Endometrial microvascular endothelial cells (primary cell): ENCODE measurements at regions not wholly inside any gene's neighbourhood (a gene's known extent, or its start where the extent isn't known, plus 50 kb on each side); places are given as distances from the start of the nearest gene placed in this dataset.
"Not testable (repeated sequence)": the region's sequence is repeated elsewhere in the genome, so short reads cannot be mapped to it uniquely, and the experiment has no call there.

Experiments used
- in situ Hi-C: cut with HindIII; loops from 2 replicates; pipeline ENCODE4 v1.10.0; 2017; ENCODE audit warnings: low sequenced_read_pairs, low pct_unique_long_range_greater_than_20kb; ENCODE audit errors: inconsistent ontology term

DNA sequence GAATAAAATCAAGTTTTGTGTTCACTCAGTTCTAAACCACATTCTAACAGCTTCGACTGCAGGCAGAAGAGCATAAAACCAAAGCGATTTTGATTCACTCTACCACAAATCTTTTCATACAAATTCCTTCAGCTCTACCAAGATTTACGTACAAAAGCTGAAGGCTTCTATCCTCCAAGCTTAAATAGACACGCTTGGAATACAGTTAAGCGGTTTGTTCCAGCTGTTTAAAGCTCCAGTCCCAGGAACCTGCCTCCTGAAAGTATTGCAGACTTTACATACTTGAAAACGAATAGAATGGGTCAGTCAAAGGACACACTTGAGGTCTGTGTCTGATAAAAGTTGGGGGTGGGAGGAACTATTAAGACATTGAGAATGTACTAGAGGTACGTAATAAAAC, 102.9 kb downstream of the MPP7 start:
- in situ Hi-C loops, result no loop called here

DNA sequence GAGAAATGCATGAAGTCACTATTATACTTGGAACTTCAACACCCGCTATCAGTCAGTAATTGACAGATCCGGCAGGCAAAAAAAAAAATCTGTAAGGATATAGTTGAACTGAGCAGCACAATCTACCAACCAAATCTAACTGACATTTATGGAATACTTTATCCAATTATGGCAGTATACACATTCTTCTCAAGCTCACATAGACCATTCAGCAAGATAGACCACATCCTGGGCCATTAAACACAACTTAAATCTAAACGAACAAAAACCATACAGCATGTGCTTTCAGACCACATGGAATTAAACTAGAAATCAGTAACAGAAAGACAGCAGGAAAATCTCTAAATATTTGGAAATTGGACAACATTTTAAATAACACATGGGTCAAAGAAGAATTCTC, 112.7 kb downstream of the MPP7 start:
- in situ Hi-C loops, result no loop called here

DNA sequence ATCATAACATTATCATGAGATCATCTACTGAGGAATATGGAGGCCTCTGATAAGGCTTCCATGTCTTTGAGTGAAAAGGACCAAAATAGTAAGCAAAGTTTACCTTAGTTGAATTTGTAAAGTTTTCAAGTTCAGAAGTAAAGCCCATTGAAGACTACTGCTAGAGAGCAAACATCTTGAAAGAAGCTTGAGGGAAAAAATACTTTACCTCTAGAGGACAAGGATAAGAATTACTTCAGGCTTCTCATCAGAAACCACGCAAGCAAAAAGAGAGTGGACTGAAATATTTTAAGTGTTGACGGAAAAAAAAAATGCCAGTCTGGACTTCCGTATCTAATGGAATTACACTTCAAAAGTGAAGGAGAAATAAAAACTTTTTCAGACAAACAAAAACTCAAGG, 114.3 kb downstream of the MPP7 start:
- in situ Hi-C loops, result no loop called here

DNA sequence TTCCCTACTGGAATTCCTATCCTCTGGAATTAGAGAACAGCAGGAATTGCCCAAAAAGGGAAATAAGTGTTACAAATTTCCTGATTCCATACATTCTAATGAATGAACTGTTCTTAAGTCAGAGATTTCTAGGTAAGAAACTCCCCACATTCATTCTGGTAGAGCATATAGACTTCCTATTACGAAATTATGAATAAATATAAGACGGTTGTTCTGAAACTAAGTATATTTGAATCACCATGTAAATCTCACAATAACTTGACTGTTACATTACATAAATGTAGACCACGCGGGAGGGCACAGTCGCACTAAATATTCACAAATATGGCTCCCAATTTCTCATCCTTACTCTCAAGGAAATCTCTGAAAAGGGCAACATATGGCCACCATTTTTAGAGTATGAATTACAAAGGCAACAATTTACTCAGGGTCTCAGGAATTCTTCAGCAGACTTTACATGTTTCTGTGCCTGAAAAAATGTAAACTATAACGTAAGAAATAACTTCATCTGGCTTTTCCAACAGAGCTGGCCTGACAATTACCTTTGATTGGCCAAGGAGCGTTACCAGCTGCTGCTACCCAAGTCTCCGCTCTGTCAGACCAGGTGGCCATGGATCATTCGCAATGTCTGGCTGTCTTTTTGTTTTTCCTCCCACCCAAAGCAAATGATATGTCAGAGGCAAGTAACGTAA, 115.8 kb downstream of the MPP7 start:
- in situ Hi-C loops, result no loop called here

DNA sequence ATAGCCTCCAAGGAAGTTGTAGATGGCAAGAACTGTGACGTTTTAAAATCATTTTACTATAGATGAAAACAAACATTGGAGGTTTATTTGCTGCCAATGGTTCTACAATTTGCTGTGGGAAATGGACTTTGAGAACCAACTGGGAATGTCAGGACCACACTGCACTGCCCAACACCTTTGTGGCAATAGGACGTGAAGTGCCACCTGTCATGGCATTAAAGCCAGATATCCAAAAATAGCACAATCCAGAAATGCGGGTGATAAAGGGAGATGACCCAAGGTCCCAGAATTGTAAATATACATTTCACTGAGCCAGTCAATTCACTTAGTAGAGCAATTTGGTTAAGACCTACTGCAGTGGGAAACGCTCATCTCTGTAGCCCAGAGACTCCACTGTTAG, 116.4 kb downstream of the MPP7 start:
- in situ Hi-C loops, result no loop called here

DNA sequence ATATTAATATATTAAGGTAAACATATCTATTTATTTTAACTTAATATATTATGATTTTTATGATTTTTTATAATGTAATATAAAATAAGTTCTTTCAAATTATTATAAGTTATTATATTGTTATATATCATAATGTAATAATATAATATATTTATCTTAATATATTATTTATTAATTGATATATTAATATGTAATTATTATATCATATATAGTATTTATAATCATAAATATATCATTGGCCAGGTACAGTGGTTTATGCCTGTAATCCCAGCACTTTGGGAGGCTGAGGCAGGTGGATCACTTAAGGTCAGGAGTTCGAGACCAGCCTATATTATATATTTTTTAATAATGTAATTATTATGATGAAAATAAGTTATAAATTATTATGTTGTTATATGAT, 118.1 kb downstream of the MPP7 start:
- in situ Hi-C loops, result no loop called here

DNA sequence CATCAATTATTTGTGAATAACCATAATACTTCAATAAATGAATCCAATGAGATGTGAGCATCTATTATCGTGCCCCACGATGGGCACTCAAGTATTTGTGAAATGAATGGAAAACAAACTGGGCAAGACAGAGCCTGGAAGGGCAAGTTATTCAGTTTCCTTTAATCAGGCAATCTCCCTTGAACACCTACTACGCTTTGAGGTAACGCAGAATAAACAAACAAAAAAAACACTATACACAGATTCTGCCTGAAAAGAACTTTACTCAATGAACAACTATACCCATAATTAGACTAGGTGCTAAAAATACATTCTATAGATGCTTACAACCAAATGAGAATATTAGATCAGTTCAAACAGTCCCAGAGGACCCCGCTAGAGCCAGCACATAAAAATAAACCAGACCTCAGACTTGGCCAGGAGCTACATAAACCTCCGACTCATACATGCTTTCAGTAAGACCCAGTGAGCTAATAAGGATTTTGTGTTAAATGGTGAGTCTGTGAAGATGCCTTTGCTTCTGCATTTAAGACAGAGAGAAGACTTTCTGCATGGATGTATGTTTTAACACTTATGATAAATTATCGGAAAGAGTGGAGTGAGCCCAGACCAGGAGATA, 121.3 kb downstream of the MPP7 start:
- in situ Hi-C loops, result no loop called here

DNA sequence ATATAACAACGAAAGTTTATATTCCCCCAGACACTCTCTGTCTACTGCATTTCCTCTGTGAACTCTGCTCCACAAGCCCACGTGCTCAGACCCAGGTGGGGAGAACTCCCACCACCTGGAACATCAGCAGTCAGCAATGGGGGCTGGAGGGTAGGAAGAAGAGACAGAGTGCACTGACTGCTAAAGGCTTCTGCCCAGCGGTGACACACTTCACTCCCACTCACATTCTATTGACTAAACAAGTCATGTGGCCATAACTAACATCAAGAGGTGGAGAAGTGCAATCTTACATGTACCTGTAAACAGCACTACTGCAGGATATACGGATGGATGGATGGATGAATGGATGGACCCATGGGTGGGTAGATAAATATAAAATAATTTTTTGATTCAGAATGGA, 122.2 kb downstream of the MPP7 start:
- in situ Hi-C loops, result no loop called here

DNA sequence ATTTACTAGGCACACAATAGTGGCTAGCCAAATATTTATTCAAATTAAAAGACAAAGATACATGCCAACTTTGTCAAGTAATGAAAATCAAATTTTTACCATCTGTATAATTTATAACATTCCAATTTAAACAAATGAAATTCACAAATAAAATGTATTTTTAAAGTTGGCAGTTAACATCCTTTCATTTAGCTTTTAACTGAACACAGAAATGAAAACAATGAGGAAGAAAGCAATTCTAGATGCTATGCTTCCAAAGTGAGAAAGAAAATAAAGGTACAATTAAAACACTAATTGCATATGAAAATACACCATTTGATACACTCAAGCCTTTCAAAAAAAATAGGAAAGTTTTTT, 123.1 kb downstream of the MPP7 start:
- in situ Hi-C loops, result no loop called here

DNA sequence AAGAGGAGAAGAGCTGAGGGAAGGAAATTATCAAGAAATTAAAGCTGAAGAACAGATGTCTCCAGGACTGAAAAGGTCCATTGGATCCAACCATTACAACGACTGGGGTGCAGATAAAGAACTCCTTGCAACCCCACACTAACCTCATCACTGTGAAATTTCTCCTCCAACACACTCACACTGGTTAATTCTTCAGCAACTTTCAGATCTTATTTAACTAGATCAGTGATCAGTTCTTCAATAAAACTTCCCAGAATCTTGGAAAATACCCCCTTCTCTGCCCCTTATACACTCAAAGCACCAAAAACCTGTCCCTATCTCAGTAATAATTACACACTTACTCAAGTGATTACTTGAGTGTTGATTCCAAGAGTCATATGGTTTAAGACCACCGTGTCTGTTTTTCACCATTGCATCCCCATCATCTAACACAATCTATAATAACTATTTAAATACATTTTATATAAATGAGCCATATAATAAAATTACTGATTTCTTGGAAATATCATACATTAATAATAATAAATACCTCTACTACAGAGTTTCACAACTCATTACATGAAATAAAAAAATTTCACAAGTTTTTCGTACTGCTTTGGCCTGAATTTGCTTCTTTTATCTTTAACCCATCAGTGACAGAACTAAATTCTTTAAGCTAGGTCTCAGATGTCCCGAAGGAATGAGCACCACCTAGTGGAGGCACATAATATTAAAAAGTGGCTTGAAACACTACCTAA, 123.7 kb downstream of the MPP7 start:
- in situ Hi-C loops, result no loop called here

DNA sequence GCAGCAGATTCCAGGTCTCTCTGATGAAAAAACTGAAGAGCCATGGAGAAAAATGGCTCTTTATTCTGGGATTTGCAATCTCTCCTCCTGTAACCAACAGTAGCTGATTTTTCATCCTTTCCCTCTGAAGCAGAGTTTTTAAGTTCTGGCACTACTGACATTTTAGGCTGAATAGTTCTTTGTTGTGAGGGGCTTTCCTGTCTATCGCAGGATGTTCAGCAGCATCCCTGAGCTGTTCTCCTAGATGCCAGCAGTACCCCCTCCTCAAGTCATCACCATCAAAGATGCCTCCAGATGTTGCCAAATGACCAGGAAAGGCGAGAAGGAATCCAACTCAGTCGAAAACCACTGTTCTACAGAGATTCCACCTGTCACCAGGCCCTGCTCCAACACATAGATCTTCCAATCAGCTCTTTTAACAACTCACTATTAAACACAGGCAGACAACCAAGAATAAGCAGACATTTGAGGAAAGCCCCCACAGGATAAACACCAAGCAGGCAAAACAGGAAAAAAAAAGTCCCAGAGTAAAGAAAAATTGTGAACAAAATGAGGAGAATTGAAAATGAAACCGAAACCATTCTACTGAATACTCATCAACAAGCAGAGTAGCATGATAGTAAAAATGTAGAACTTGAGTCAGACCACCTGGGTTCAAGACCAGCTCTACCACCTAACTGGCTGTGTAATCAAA, 124.8 kb downstream of the MPP7 start:
- in situ Hi-C loops, result no loop called here

DNA sequence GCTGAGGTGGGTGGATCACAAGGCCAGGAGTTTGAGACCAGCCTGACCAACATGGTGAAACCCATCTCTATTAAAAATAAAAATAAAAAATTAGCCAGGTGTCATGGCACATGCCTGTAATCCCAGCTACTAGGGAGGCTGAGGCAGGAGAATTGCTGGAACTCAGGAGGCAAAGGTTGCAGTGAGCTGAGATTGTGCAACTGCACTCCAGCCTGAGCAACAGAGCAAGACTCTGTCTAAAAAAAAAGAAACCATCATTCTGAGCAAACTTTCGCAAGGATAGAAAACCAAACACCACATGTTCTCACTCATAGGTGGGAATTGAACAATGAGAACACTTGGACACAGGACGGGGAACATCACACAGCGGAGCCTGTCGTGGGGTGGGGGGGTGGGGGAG, 126.4 kb downstream of the MPP7 start:
- in situ Hi-C loops, result not testable (repeated sequence)

DNA sequence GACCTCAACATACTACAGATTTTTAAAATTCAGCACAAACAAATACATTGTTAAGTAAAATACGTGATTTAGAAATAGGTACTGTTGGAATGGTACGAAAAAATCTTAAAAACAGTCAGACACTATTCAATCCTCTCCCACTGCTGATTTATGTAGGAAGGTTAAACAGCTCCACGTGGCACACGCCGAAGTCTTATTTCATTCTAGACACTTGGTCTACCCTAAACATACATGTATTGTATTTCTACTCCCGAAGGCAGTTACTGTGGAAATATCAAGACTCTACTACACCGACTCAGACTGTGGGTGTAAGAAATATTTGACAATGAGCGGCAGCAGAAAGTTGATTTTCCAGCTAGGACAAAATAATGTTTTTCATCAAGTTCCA, 130.6 kb downstream of the MPP7 start:
- in situ Hi-C loops, result no loop called here

DNA sequence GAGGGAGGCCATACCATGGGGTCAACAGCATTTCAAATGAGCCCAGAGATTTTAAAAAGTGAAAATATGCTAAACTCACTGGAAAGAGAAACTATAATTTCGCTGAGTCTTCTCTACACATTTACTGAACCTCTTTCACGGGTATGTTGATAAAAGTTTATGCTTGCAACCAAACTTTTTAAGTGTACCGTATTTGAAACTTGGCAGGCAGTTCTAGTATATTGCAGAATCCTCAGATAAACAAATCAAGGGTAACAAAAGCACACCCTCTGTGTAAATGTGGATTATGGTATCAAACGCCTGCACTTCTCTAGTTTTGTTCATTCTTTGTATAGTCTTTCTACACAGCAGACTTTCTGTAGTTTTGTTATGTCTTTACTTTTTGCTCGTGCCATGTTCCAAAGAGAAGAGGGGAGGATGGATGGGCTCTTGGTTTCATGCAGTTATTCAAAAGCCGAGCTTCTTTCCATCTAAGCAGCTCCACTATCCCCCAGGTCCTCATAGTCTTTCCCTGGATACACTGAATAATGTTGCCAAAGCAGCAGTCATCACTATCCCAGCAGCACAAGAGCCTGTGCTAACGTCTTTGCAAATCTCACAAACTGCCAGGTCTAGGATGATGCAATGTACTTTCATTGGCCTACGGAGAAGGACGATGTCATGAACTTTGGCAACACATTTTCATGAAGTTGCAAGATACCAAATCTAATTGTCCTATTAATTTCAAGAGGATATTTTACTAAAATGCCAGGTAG, 131.2 kb downstream of the MPP7 start:
- in situ Hi-C loops, result no loop called here

DNA sequence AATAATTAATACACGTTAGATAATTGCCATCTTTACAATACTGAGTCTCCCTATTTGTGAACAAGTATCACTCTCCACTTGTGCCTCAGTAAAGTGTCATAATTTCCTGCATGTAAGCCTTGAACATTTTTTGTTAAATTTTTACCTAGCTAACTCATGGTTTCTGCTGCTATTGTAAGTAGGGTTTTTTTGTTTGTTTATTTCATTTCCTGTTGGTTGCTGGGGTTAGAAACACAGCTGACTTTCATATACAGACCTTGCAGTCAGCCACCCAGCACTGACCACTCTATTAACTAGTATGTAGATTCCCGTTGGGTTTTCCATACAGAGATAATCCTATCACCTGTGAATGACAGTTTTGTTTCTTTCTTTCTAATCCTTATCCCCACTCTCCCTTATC, 133.3 kb downstream of the MPP7 start:
- in situ Hi-C loops, result no loop called here

DNA sequence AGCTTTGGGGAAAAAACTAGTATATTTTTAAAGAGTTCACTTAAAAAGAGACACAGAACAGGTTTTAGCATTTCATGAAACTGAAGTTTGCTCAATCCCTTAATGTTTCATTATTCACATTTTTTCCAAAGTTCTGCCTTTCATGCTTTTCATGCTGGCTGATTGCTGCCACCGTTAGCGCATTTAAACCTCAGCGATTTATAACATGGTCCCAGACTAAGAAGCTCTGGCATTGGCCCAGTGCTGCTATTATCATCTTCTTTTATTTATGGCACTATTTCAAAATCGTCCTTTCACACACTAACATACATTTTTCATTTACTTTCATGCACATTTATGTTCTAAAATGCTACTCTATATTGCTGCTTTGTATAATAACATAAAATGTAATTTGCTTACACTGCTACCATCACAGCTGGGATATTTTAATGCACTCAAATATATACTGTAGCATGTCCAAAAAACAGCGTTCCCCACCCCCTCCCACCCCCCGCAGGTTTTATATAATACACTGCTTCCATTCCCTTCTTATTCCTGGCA, 141.9 kb downstream of the MPP7 start:
- in situ Hi-C loops, result no loop called here

DNA sequence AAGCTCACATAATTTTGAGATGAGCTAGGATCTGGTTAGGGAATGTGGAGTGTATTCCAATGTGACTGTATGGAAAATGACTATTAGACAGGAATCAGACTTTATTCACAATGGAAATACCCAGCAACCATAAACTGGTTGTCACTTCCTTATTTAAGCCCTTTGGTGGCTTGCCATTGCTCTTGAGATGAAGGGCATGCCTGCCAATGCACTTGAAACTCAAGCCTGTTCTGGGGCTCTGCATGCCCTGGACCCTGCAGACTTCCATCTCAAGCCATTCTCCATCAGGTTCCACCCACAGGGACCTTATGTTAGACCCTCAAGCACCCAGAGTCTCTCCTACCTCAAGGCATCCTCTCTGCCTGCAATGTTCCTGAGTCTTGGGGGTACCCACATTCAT, 145.5 kb downstream of the MPP7 start:
- in situ Hi-C loops, result no loop called here

DNA sequence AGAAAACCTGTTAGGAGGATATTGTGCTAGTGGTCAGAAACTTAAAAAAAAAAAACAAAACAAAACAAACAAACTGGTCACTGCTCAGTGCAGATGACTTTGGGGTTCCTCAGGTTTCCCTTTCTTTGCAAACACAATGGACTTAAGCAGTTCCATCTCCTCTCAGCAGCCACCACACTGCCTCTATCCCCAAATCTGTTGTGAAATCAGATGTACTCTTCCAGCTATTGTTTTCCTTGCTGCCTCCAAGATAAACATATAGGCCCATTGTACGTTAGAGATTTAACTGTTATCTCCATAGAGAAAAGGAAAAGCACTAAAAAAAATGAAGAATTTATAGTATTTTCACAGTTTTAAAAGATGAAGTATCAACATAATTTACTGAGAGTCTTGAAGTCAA, 147.1 kb downstream of the MPP7 start:
- in situ Hi-C loops, result no loop called here

DNA sequence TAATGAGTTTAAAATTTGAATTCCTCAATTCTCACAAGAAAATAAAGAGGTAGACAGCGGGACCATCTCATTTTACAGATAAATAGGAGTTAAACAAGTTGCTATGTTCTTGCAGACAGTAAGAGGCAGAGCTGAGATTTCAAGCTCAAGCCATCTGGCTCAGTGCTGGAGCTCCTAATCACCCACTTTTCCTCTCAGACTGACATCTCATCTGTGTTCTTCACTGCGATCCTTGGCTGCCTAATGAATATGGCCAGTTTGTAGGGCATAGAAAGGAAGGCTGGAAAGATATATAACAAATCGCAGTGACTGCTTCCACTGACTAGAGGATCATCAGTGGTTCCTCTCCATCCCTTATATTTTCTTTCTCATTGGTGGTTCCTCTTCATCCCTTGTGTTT, 151.2 kb downstream of the MPP7 start:
- in situ Hi-C loops, result no loop called here
